ENCODE measurements at regions not wholly inside any gene's neighbourhood (a gene's known extent, or its start where the extent isn't known, plus 50 kb on each side); places are given as distances from the start of the nearest gene placed in this dataset.
A peak's percentile ranks its signal among the peaks of the same experiment; 100 is the strongest.

GRCh38 chr7:130793855-130794618 is 60.0 kb upstream of the KLF14 start (continued):
- TF ChIP-seq, protein P1, sequence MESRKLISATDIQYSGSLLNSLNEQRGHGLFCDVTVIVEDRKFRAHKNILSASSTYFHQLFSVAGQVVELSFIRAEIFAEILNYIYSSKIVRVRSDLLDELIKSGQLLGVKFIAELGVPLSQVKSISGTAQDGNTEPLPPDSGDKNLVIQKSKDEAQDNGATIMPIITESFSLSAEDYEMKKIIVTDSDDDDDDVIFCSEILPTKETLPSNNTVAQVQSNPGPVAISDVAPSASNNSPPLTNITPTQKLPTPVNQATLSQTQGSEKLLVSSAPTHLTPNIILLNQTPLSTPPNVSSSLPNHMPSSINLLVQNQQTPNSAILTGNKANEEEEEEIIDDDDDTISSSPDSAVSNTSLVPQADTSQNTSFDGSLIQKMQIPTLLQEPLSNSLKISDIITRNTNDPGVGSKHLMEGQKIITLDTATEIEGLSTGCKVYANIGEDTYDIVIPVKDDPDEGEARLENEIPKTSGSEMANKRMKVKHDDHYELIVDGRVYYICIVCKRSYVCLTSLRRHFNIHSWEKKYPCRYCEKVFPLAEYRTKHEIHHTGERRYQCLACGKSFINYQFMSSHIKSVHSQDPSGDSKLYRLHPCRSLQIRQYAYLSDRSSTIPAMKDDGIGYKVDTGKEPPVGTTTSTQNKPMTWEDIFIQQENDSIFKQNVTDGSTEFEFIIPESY (IDR thresholded peaks at IDR 0.05; ENCODE audit: extremely low read depth, insufficient replicate concordance, low read length): no peak
- TF ChIP-seq, protein P2, sequence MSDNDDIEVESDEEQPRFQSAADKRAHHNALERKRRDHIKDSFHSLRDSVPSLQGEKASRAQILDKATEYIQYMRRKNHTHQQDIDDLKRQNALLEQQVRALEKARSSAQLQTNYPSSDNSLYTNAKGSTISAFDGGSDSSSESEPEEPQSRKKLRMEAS (IDR thresholded peaks at IDR 0.05): no peak
- TF ChIP-seq ELF1 (IDR thresholded peaks at IDR 0.05; ENCODE audit: borderline replicate concordance, low read depth): no peak

DNA sequence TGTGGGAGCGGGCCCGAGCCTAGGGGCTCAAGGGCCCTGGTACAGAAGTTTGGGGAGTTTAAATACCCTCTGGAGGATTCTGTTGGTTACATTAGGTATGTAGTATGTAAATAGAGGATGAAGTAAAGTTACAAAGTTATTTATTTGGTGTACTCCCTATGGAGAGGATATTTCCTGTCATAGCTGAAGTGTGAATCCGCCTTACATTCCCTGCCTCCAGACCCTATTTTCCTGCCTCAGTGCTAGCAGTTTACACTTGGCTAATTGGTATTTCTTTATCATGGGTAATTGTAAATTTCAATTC is 60.6 kb upstream of the KLF14 start:
- CTCF ChIA-PET: interaction anchor here (0.7 to 1.4 kb wide), 3 partner anchors 15 to 724 kb away, joined by 3 read pairs; partner anchors contain the start of gene KLHDC10
- peak overlapping the region; percentile 35 to 51 for H3K4me3 ChIP-seq (replicated peaks in 1 of 2; ENCODE audit: low read depth in 1 of 2, low read length in 2 of 2)
- TF ChIP-seq EGR1 (IDR thresholded peaks at IDR 0.05; ENCODE audit: low read depth): no peak
- TF ChIP-seq CBX3 (IDR thresholded peaks at IDR 0.05; ENCODE audit: low read depth): no peak
- TF ChIP-seq YY1 (IDR thresholded peaks at IDR 0.05; ENCODE audit: extremely low read depth, insufficient replicate concordance, low read depth, low read length): no peak
- TF ChIP-seq EZH2phosphoT487 (IDR thresholded peaks at IDR 0.05; ENCODE audit: borderline replicate concordance): no peak
- TF ChIP-seq, protein P1 (IDR thresholded peaks at IDR 0.05; ENCODE audit: extremely low read depth, insufficient replicate concordance, low read length): no peak
- no peak for TF ChIP-seq ELF1 (IDR thresholded peaks at IDR 0.05; ENCODE audit: borderline replicate concordance, low read depth)
- no peak for TF ChIP-seq ATF3 (IDR thresholded peaks at IDR 0.05)
- no peak for TF ChIP-seq REST (IDR thresholded peaks at IDR 0.05; ENCODE audit: low read depth)
- TF ChIP-seq FOSL1 (IDR thresholded peaks at IDR 0.05; ENCODE audit: low read depth): no peak
- no peak for TF ChIP-seq SP1 (IDR thresholded peaks at IDR 0.05; ENCODE audit: low read depth)
- TF ChIP-seq SIN3A (IDR thresholded peaks at IDR 0.05; ENCODE audit: low read depth): no peak
- TF ChIP-seq SRF (IDR thresholded peaks at IDR 0.05; ENCODE audit: low read depth): no peak
- TF ChIP-seq POLR2AphosphoS5 (IDR thresholded peaks at IDR 0.05; ENCODE audit: low read depth, low read length): no peak
- no peak for TF ChIP-seq TCF7L2 (IDR thresholded peaks at IDR 0.05; ENCODE audit: borderline replicate concordance, extremely low read depth, insufficient read depth, insufficient read length)
- TF ChIP-seq ZNF274 (IDR thresholded peaks at IDR 0.05; ENCODE audit: low read depth, low read length): no peak

More for the DNA sequence above, 60.6 kb upstream of the KLF14 start:
- intact Hi-C loops (cut with micrococcal nuclease): no loop called here
- peak overlapping the region; percentile 69 for H3K4me2 ChIP-seq (ENCODE audit: low read length)
- H3K9ac ChIP-seq (ENCODE audit: low read length): peak overlapping the region; percentile 54
- H3K9me3 ChIP-seq (ENCODE audit: control insufficient read depth in 1 of 2, insufficient read depth in 1 of 2, low read depth in 1 of 2, low read length in 2 of 2): no peaks in the 10 kb centered on the region
- no peaks in the 10 kb centered on the region for H3K79me2 ChIP-seq (ENCODE audit: insufficient read depth, low read length)
- H3K9me2 ChIP-seq (ENCODE audit: insufficient read depth): no peaks in the 10 kb centered on the region
- H3K27me3 ChIP-seq (ENCODE audit: insufficient read depth, low read length): no peaks in the 10 kb centered on the region
- H3K4me1 ChIP-seq (ENCODE audit: control insufficient read depth in 1 of 2, insufficient read depth in 2 of 2, low read length in 2 of 2): peaks cover 0 to 14% of the 10 kb centered on the region in 2 experiments; a peak in 3 of 4 replicates
- no peaks in the 10 kb centered on the region for H4K20me1 ChIP-seq (ENCODE audit: insufficient read depth)
- ChIA-PET POLR2A (no interaction called here), RAD21 (ENCODE audit: low non-redundant PET in 1 of 2, low total read pairs in 2 of 2, uncharacterized antibody in 2 of 2, unreplicated experiment in 2 of 2) (no interaction called here)
- no peak for DNase-seq (ENCODE audit: low read depth, low spot score)
- ATAC-seq: no peak
- no peaks in the 10 kb centered on the region for H3K36me3 ChIP-seq (ENCODE audit: control insufficient read depth in 1 of 2, insufficient read depth in 2 of 2, low read length in 2 of 2)
- H2AFZ ChIP-seq (ENCODE audit: low read depth, low read length, poor library complexity, severe bottlenecking): peak overlapping the region; percentile 19
- peak overlapping the region; percentile 41; the same call in 1 of the 2 replicates for H3K27ac ChIP-seq (ENCODE audit: low read depth, low read length)
- BruUV-seq (replicated peaks): no TSS peak
